Panc1 (cell line): ENCODE measurements at regions not wholly inside any gene's neighbourhood (a gene's known extent, or its start where the extent isn't known, plus 50 kb on each side); places are given as distances from the start of the nearest gene placed in this dataset.

Experiments
- ATAC-seq: fragments of 200-7000 bp; cut with Tn5 transposase; 2 replicates; pipeline ENCODE4 v1.9.1; 2020; ENCODE audit warnings: mild to moderate bottlenecking, moderate library complexity
- BruUV-seq: library from RNA; stranded (reverse); fragments of 400-500 nt; replicated peaks from 2 replicates; lab custom pipeline; 2021; lab: Mats Ljungman, UMichigan
- CTCF ChIA-PET: fragments of 300-600 bp; sonication (Branson Sonifier 250); formaldehyde crosslinking; loops from one replicate; lab custom pipeline; 2022; ENCODE audit warnings: antibody characterized with exemption; lab: Charles Lee
- POLR2A ChIA-PET: fragments of 300-600 bp; sonication (Branson Sonifier 250); formaldehyde crosslinking; loops from one replicate; lab custom pipeline; 2022; ENCODE audit warnings: antibody characterized with exemption; lab: Charles Lee
- DNase-seq: peaks from one replicate; pipeline ENCODE4 v3.0.0-alpha.2; 2010; ENCODE audit warnings: low read depth, low spot score
- H3K27ac ChIP-seq: 2 replicates; pipeline ENCODE4 v1.5.1; 2011; ENCODE audit warnings: mild to moderate bottlenecking, low read length, inconsistent platforms
- H3K27me3 ChIP-seq: fragments of 200-500 bp; sonication (Bioruptor generic); 2 replicates; pipeline ENCODE4 v1.6.0; 2014; ENCODE audit warnings: low read length, inconsistent platforms; ENCODE audit not compliant: control insufficient read depth, insufficient read depth
- H3K36me3 ChIP-seq: fragments of 200-500 bp; sonication (Bioruptor generic); 2 replicates; pipeline ENCODE4 v1.5.1; 2014; ENCODE audit warnings: inconsistent platforms, mild to moderate bottlenecking, low read length, moderate library complexity; ENCODE audit not compliant: control insufficient read depth, insufficient read depth
- H3K4me1 ChIP-seq: 2 replicates; pipeline ENCODE4 v1.5.1; 2011; ENCODE audit warnings: inconsistent platforms, mild to moderate bottlenecking, low read length, moderate library complexity; ENCODE audit not compliant: control insufficient read depth, insufficient read depth
- H3K4me3 ChIP-seq, 2 experiments: 2 replicates each; pipeline ENCODE4 v1.5.1; 2011 to 2012; ENCODE audit warnings: low read depth in 2 of 2, low read length in 2 of 2, mild to moderate bottlenecking in 2 of 2, inconsistent platforms in 1 of 2, moderate library complexity in 1 of 2
- H3K9me3 ChIP-seq: fragments of 200-500 bp; sonication (Bioruptor generic); 2 replicates; pipeline ENCODE4 v1.5.1; 2014; ENCODE audit warnings: low read depth, mild to moderate bottlenecking, inconsistent platforms, low read length, moderate library complexity; ENCODE audit not compliant: control insufficient read depth, insufficient read depth
- CTCF ChIP-seq: fragments of 450-650 bp; IDR thresholded peaks from 2 replicates; pipeline ENCODE4 v1.5.1; 2017; ENCODE audit warnings: mild to moderate bottlenecking
- POLR2AphosphoS5 ChIP-seq: IDR thresholded peaks from 2 replicates; pipeline ENCODE4 v1.6.1; 2012; ENCODE audit warnings: mild to moderate bottlenecking, low read depth, low read length, moderate library complexity
- REST ChIP-seq, 2 experiments: IDR thresholded peaks; 2 replicates each; pipeline ENCODE4 v1.6.1; 2011 to 2012; ENCODE audit warnings: low read depth in 2 of 2, control low read depth in 1 of 2, low read length in 1 of 2, mild to moderate bottlenecking in 1 of 2, moderate library complexity in 1 of 2; ENCODE audit not compliant: insufficient read depth in 1 of 2
- SIN3A ChIP-seq: IDR thresholded peaks from 2 replicates; pipeline ENCODE4 v1.6.1; 2012; ENCODE audit warnings: low read depth, mild to moderate bottlenecking, low read length, moderate library complexity, borderline replicate concordance; ENCODE audit not compliant: insufficient read depth
- TCF7L2 ChIP-seq: IDR thresholded peaks from 2 replicates; pipeline ENCODE4 v1.6.1; 2011; ENCODE audit warnings: mild to moderate bottlenecking, low read depth, low read length, inconsistent platforms
- in situ Hi-C: cut with HindIII; loops from 2 replicates; pipeline ENCODE4 v1.10.0; 2016; ENCODE audit warnings: low sequenced_read_pairs, low pct_unique_long_range_greater_than_20kb
- intact Hi-C: fragments of 100-400 bp; cut with micrococcal nuclease; formaldehyde crosslinking; loops from one replicate; pipeline ENCODE4 v1.10.0; 2022; ENCODE audit not compliant: unreplicated experiment

GRCh38 chr11:32289701-32290100 lies 145.6 kb downstream of the WT1 start:
- H3K4me3 ChIP-seq, result no peak overlapping the region
- no peaks in the 10 kb centered on the region for H3K36me3 ChIP-seq
- ChIA-PET POLR2A (interaction anchor here (0.6 kb wide), 1 partner anchor 58 kb away, joined by 4 read pairs; no protein-coding TSS in a partner anchor), CTCF (no interaction called here)
- H3K27me3 ChIP-seq, result peaks cover 10% of the 10 kb centered on the region; the same call in 1 of the 2 replicates
- in situ Hi-C loops, result no loop called here
- no peaks in the 10 kb centered on the region for H3K9me3 ChIP-seq
- no peaks in the 10 kb centered on the region for H3K4me1 ChIP-seq
- BruUV-seq, result no TSS peak
- intact Hi-C loops, result loop anchor here (10.0 kb wide), 1 partner anchor 235 kb away; no protein-coding TSS in a partner anchor
- ATAC-seq (no peak), DNase-seq (no peak)
- H3K27ac ChIP-seq, result no peak overlapping the region
- TF ChIP-seq POLR2AphosphoS5 (no peak), TCF7L2 (no peak), REST (IDR thresholded peaks at IDR 0.05; ENCODE audit: insufficient read depth in 1 of 2, low read depth in 2 of 2, low read length in 1 of 2) (no peak), SIN3A (no peak), CTCF (no peak)

GRCh38 chr11:32290783-32291182 lies 144.6 kb downstream of the WT1 start:
- in situ Hi-C loops, result no loop called here
- DNase-seq, result no peak
- POLR2A ChIA-PET, result interaction anchor here (0.6 to 0.7 kb wide), 2 partner anchors 16 to 121 kb away, joined by 3 to 5 read pairs; no protein-coding TSS in a partner anchor

More at GRCh38 chr11:32290783-32291182, 144.6 kb downstream of the WT1 start:
- ATAC-seq, result no peak
- CTCF ChIA-PET, result no interaction called here
- Histone ChIP-seq H3K4me3 (no peak overlapping the region), H3K4me1 (no peaks in the 10 kb centered on the region), H3K27ac (no peak overlapping the region), H3K9me3 (no peaks in the 10 kb centered on the region), H3K27me3 (peaks cover 10% of the 10 kb centered on the region; the same call in 1 of the 2 replicates), H3K36me3 (no peaks in the 10 kb centered on the region)
- TF ChIP-seq TCF7L2 (no peak), SIN3A (no peak), POLR2AphosphoS5 (no peak), REST (IDR thresholded peaks at IDR 0.05; ENCODE audit: insufficient read depth in 1 of 2, low read depth in 2 of 2, low read length in 1 of 2) (no peak), CTCF (no peak)
- intact Hi-C loops, result loop anchor here (10.0 kb wide), 1 partner anchor 236 kb away; no protein-coding TSS in a partner anchor
- no TSS peak for BruUV-seq
